Osteocyte (in vitro differentiated cells): ENCODE measurements at regions not wholly inside any gene's neighbourhood (a gene's known extent, or its start where the extent isn't known, plus 50 kb on each side); places are given as distances from the start of the nearest gene placed in this dataset.

Source experiments
- DNase-seq: peaks from one replicate; pipeline ENCODE4 v3.0.0; 2021; ENCODE audit warnings: mixed read lengths; ENCODE audit not compliant: unreplicated experiment; ENCODE audit errors: extremely low spot score
- H3K27ac Mint-ChIP-seq: one replicate; pipeline ENCODE4 v1.8.0; 2021; ENCODE audit warnings: mild to moderate bottlenecking, mixed read lengths; ENCODE audit not compliant: unreplicated experiment
- H3K27me3 Mint-ChIP-seq: one replicate; pipeline ENCODE4 v1.8.0; 2021; ENCODE audit warnings: mixed read lengths; ENCODE audit not compliant: unreplicated experiment
- H3K36me3 Mint-ChIP-seq: one replicate; pipeline ENCODE4 v1.8.0; 2021; ENCODE audit warnings: mixed read lengths; ENCODE audit not compliant: unreplicated experiment
- H3K4me1 Mint-ChIP-seq: one replicate; pipeline ENCODE4 v1.8.0; 2021; ENCODE audit warnings: mixed read lengths; ENCODE audit not compliant: unreplicated experiment
- H3K4me3 Mint-ChIP-seq: one replicate; pipeline ENCODE4 v1.8.0; 2021; ENCODE audit warnings: mild to moderate bottlenecking, moderate library complexity, mixed read lengths; ENCODE audit not compliant: unreplicated experiment
- H3K9me3 Mint-ChIP-seq: one replicate; pipeline ENCODE4 v1.8.0; 2021; ENCODE audit warnings: mixed read lengths; ENCODE audit not compliant: unreplicated experiment
- CTCF ChIP-seq: fragments of 200-600 bp; sonication (generic); IDR thresholded peaks from 2 replicates; pipeline ENCODE4 v1.5.0; 2021; ENCODE audit warnings: antibody characterized with exemption, mild to moderate bottlenecking, moderate library complexity

- Mint-ChIP-seq H3K36me3 (no peaks in the 10 kb centered on the region), H3K4me3 (no peak overlapping the region), H3K9me3 (peaks cover 3% of the 10 kb centered on the region), H3K27ac (no peak overlapping the region), H3K27me3 (no peaks in the 10 kb centered on the region), H3K4me1 (peaks cover 6% of the 10 kb centered on the region)
- TF ChIP-seq CTCF, result no peak
- DNase-seq, result no peak
Observed at GRCh38 chrX:40282348-40282747, 184.6 kb upstream of the BCOR start.

- Mint-ChIP-seq H3K4me3 (no peak overlapping the region), H3K9me3 (peaks cover 3% of the 10 kb centered on the region), H3K27ac (no peak overlapping the region), H3K36me3 (no peaks in the 10 kb centered on the region), H3K4me1 (peaks cover 6% of the 10 kb centered on the region), H3K27me3 (no peaks in the 10 kb centered on the region)
- TF ChIP-seq CTCF, result no peak
- no peak for DNase-seq
Observed at GRCh38 chrX:40281336-40282005, 183.7 kb upstream of the BCOR start.

GRCh38 chrX:40279762-40280161, 182.0 kb upstream of the BCOR start:
- Mint-ChIP-seq H3K27me3 (no peaks in the 10 kb centered on the region), H3K27ac (no peak overlapping the region), H3K9me3 (peaks cover 7% of the 10 kb centered on the region), H3K4me3 (no peak overlapping the region), H3K4me1 (peaks cover 6% of the 10 kb centered on the region), H3K36me3 (no peaks in the 10 kb centered on the region)
- TF ChIP-seq CTCF, result no peak
- DNase-seq, result no peak

GRCh38 chrX:40279091-40279430, 181.3 kb upstream of the BCOR start:
- H3K36me3 Mint-ChIP-seq, result no peaks in the 10 kb centered on the region
- no peaks in the 10 kb centered on the region for H3K27me3 Mint-ChIP-seq
- no peak overlapping the region for H3K27ac Mint-ChIP-seq
- no peak overlapping the region for H3K4me3 Mint-ChIP-seq
- no peak for DNase-seq
- peaks cover 6% of the 10 kb centered on the region for H3K4me1 Mint-ChIP-seq
- peaks cover 7% of the 10 kb centered on the region for H3K9me3 Mint-ChIP-seq
- TF ChIP-seq CTCF, result no peak

GRCh38 chrX:40278340-40279090, 180.8 kb upstream of the BCOR start:
- TF ChIP-seq CTCF, result no peak
- H3K36me3 Mint-ChIP-seq, result no peaks in the 10 kb centered on the region
- peaks cover 7% of the 10 kb centered on the region for H3K9me3 Mint-ChIP-seq
- no peak overlapping the region for H3K4me3 Mint-ChIP-seq
- H3K4me1 Mint-ChIP-seq, result peaks cover 6% of the 10 kb centered on the region
- H3K27ac Mint-ChIP-seq, result no peak overlapping the region
- no peak for DNase-seq
- no peaks in the 10 kb centered on the region for H3K27me3 Mint-ChIP-seq
